Mucosa of rectum (tissue), 2 donors: ENCODE measurements at regions not wholly inside any gene's neighbourhood (a gene's known extent, or its start where the extent isn't known, plus 50 kb on each side); places are given as distances from the start of the nearest gene placed in this dataset.

Experiments
- H3K27ac ChIP-seq, 2 donors: one replicate each; pipeline ENCODE4 v1.7.0; 2013; ENCODE audit warnings: inconsistent platforms in 2 of 2, low read depth in 2 of 2, low read length in 2 of 2
- H3K27me3 ChIP-seq, 2 donors: one replicate each; pipeline ENCODE4 v1.7.0; 2013; ENCODE audit warnings: low read length in 2 of 2; ENCODE audit not compliant: control insufficient read depth in 2 of 2, insufficient read depth in 2 of 2
- H3K36me3 ChIP-seq, 2 donors: one replicate each; pipeline ENCODE4 v1.7.0; 2013; ENCODE audit warnings: low read length in 2 of 2; ENCODE audit not compliant: control insufficient read depth in 2 of 2, insufficient read depth in 2 of 2
- H3K4me1 ChIP-seq, 2 donors: one replicate each; pipeline ENCODE4 v1.7.0; 2013; ENCODE audit warnings: low read length in 2 of 2, mild to moderate bottlenecking in 1 of 2; ENCODE audit not compliant: control insufficient read depth in 2 of 2, insufficient read depth in 2 of 2
- H3K4me3 ChIP-seq, 2 donors: one replicate each; pipeline ENCODE4 v1.7.0; 2013; ENCODE audit warnings: low read length in 2 of 2
- H3K9ac ChIP-seq, 2 donors: one replicate each; pipeline ENCODE4 v1.7.0; 2013; ENCODE audit warnings: low read length in 2 of 2, low read depth in 1 of 2, mild to moderate bottlenecking in 1 of 2
- H3K9me3 ChIP-seq, 2 donors: one replicate each; pipeline ENCODE4 v1.7.0; 2013; ENCODE audit warnings: low read length in 2 of 2; ENCODE audit not compliant: control insufficient read depth in 2 of 2
- donor health status: healthy.
- donor health status: Normal muscosa, but diverticular disease.

DNA sequence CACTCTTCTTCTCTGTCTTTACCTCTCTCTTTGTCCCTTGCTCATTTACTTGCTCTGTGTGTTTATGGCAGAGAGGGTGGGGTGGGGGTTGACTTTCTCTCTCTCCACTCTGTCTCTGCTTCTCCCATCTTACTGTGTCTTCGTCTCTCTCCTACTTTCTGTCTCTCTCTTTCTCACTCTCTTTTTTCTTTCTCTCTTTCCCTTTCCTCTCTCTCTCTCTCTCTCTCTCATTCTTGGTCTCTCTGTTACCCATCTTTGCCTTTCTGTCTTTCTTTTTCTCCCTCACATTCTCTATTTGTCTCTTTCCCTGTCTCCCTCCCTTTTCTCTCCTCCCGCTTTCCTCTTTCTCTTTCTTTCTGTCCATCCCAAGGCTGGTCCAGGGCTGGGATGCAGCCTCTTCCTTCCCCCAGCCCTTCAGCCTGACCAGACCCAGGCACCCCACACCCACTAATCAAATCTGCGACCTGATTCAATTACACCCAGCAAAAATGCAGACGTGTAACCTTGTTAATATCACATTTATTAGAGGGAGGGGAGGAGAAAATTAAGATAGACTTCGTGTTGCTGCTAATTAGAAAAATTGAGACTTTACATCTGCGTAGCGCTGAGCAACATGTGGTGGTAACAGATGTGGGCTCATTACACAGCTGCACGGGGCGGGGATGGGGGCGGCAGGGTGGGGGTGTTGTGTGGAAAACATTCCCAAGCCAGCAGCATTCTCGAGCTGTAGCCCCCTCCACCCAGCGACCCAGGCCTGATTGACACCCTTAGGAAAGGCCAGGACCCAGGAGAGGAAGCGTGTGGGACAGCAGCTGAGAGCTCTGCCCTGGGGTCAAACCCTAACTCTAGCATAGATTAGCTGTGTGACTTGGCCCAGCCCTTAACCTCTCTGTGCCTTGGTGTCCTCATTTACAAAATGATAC is 124.9 kb upstream of the MAFB start:
- Histone ChIP-seq H3K36me3 (no peaks in the 10 kb centered on the region), H3K4me3 (no peak overlapping the region), H3K9ac (no peak overlapping the region), H3K27ac (no peak overlapping the region), H3K9me3 (no peaks in the 10 kb centered on the region), H3K27me3 (no peaks in the 10 kb centered on the region), H3K4me1 (no peaks in the 10 kb centered on the region)

DNA sequence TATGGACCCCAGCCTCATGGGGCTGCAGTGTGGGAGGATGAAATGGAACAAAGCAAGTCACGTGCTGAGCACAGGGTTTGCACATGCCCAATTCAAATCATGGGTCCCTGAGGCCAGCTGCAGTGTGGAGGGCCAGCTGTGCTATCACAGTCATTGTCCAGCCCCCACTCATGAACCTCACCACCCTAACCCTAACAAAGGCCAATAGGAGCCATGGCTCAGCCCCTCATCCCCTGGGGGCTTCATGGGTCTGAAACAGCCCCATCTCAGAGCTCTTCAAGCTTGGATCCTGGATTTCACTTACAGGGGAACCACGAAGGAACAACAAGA is 125.6 kb upstream of the MAFB start:
- Histone ChIP-seq H3K9me3 (no peaks in the 10 kb centered on the region), H3K4me3 (no peak overlapping the region), H3K27ac (no peak overlapping the region), H3K4me1 (no peaks in the 10 kb centered on the region), H3K27me3 (no peaks in the 10 kb centered on the region), H3K9ac (no peak overlapping the region), H3K36me3 (no peaks in the 10 kb centered on the region)

DNA sequence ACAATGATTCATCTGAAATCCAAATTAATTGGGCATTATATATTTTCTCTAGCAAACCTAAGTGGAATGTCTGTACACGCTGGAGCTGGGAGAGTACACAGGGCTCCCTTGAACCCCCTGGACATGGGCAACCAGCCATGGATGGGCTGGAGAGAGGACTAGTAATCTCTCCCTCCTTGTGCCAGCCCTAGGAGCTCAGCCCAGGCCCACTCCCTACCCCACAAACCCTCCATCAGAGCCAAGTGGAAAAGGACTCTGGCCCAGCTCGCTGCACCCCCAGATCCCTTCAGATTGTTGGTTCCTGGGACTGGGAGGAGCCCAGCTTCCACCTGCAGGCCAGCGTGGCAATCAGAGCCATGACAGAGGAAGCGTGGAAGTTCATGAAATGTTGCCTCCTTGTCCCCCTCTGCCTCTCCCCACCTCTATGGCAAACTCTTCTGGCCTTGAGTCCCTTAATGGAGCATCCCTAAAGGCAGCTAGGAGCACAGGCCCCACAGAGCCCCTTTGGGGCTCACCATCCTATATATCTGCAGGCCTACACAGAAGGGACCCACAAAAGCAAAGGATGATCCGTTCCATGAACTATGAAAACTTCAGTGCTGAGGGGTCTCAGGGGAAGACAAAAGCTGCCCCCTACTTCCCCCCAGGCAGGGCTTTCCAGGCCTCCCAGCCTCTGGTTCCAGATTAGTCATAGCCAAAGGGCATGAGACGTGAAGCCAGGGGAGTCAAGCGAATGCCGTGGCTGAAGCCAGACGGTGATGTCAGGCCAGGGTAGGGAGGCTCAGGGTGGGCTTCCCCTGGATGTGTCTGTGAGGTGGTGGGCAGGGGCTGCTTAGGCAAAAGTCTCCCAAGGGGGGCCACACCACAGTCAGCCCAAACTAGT is 126.4 kb upstream of the MAFB start:
- Histone ChIP-seq H3K36me3 (no peaks in the 10 kb centered on the region), H3K27ac (no peak overlapping the region), H3K27me3 (no peaks in the 10 kb centered on the region), H3K9me3 (no peaks in the 10 kb centered on the region), H3K4me1 (no peaks in the 10 kb centered on the region), H3K9ac (no peak overlapping the region), H3K4me3 (no peak overlapping the region)

DNA sequence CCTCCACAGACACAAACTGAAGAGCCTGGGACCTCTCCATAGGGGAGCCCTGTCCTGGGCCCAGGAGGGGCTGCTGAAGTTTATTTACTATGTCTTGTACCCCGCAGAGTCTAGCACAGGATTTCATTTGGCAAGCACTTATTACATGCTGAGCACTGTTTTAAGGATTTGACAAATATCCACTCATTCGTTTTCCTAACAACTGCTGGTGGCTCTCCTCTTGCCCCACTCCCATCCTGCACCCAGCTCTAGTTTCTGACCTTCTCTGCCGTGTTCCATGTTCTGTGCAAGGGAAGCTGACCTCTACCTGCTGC is 127.0 kb upstream of the MAFB start:
- no peaks in the 10 kb centered on the region for H3K9me3 ChIP-seq
- no peak overlapping the region for H3K4me3 ChIP-seq
- H3K27ac ChIP-seq: no peak overlapping the region

DNA sequence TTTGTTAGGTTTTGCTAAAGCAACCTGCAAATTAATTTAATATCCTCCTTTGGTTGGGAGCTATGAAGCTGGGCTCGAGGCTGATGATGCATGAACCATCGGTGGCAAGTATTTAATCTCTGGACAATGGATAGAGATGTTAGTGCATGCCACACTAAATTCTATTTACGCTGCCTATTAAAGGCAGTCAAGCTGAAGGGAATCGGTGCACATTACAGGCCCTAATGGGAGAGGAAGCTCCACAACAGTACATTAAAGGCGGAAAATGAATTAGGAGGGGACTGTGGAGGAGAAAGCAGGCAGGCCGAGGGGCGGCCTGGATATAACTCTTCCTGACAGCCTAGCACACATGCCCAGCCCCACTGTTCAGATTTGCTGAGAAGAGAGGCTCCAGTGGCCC is 132.4 kb upstream of the MAFB start:
- H3K36me3 ChIP-seq: no peaks in the 10 kb centered on the region
- no peak overlapping the region for H3K4me3 ChIP-seq
- peaks cover 1 to 2% of the 10 kb centered on the region in 2 donors for H3K4me1 ChIP-seq
- no peaks in the 10 kb centered on the region for H3K9me3 ChIP-seq
- H3K9ac ChIP-seq: no peak overlapping the region
- H3K27ac ChIP-seq: no peak overlapping the region
- H3K27me3 ChIP-seq: no peaks in the 10 kb centered on the region

More for the DNA sequence above, 127.0 kb upstream of the MAFB start:
- Histone ChIP-seq H3K9ac (no peak overlapping the region), H3K4me1 (no peaks in the 10 kb centered on the region), H3K36me3 (no peaks in the 10 kb centered on the region), H3K27me3 (no peaks in the 10 kb centered on the region)

DNA sequence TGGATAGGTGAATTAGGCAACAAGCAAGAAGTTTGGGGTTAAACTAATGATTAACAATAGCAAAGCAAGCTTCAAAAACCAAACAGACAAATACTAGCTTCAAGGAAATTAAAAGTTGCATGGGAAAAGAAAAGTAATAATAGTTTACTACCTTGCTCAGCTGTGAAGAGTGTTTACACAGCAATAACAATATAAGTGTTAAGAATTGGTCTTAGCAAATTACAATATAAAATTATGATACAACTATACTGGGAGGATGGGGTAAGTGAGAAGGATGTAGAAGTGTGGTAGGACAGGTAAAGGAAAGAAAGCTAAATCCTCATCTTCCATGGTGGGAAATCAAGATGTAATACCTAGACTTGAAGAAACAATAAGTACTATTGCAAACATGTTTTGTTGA is 137.7 kb upstream of the MAFB start:
- no peak overlapping the region for H3K9ac ChIP-seq
- no peaks in the 10 kb centered on the region for H3K9me3 ChIP-seq
- no peak overlapping the region for H3K27ac ChIP-seq
- no peaks in the 10 kb centered on the region for H3K36me3 ChIP-seq
- no peaks in the 10 kb centered on the region for H3K27me3 ChIP-seq
- H3K4me1 ChIP-seq: peaks cover 3 to 4% of the 10 kb centered on the region in 2 donors
- H3K4me3 ChIP-seq: no peak overlapping the region

DNA sequence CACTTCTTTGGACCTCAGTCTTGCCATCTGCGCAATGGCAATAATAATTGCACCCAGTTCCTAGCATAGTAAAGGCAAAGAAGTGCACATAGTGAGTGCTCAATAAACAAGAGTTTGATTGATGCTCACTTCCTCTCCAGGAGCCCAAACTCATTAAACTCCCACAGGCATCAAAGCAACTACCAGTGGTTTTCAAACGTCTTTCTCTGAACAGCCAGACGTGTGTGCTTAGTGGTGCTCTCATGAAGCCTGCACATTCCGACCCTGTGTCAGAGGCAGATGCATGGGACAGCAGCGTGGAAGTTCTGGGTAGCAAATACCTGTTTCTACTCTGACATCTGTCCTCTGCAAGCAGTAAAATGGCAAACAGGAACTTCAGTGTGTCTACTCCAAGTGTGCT is 146.3 kb upstream of the MAFB start:
- no peak overlapping the region for H3K9ac ChIP-seq
- H3K27me3 ChIP-seq: no peaks in the 10 kb centered on the region
- no peaks in the 10 kb centered on the region for H3K36me3 ChIP-seq
- H3K4me3 ChIP-seq: no peak overlapping the region
- H3K4me1 ChIP-seq: no peaks in the 10 kb centered on the region
- H3K9me3 ChIP-seq: peaks cover 0 to 3% of the 10 kb centered on the region in 2 donors
- H3K27ac ChIP-seq: no peak overlapping the region

DNA sequence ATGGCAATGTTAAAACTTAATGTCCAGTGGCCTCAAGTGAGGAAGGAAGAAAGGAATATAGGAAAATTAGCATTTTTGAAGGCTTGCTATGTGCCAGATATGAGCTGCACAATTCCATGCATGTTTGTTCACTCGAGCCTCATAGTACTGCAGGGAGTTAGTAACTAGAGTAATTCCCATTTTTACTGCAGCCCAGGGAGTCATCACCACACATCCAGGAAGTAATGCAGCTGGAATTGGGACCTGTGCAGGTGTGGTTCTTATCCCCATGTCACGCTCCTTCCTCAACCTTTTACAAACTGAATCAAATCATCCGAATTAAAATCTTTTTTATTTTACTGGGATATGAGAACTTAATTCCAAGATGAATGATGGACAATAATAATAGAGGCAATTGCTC is 149.5 kb upstream of the MAFB start:
- Histone ChIP-seq H3K9ac (no peak overlapping the region), H3K4me1 (no peaks in the 10 kb centered on the region), H3K4me3 (no peak overlapping the region), H3K9me3 (peaks cover 0 to 3% of the 10 kb centered on the region in 2 donors), H3K36me3 (no peaks in the 10 kb centered on the region), H3K27ac (no peak overlapping the region), H3K27me3 (no peaks in the 10 kb centered on the region)

DNA sequence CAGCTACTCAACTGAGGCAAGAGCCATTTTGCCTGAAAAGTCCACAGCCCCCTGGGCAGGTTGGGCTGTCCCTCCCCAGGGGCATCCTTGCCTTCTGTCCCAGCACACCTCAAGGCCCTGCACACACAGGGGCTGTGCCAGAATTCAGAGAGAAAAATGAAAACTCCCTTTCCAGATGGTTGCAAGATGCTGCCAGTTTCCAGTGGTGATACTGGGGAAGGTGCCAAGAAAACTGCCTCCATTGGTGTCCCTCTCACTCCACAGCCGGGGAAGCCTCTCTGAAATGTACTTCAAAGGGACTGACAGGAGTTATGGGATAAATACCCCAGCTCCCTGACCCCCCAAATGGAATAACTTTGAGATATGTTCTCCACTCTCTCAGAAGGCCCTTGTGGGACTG is 154.2 kb upstream of the MAFB start:
- H3K4me1 ChIP-seq: no peaks in the 10 kb centered on the region
- H3K27me3 ChIP-seq: no peaks in the 10 kb centered on the region
- no peak overlapping the region for H3K9ac ChIP-seq
- no peak overlapping the region for H3K27ac ChIP-seq
- H3K9me3 ChIP-seq: no peaks in the 10 kb centered on the region
- no peak overlapping the region for H3K4me3 ChIP-seq
- H3K36me3 ChIP-seq: no peaks in the 10 kb centered on the region

DNA sequence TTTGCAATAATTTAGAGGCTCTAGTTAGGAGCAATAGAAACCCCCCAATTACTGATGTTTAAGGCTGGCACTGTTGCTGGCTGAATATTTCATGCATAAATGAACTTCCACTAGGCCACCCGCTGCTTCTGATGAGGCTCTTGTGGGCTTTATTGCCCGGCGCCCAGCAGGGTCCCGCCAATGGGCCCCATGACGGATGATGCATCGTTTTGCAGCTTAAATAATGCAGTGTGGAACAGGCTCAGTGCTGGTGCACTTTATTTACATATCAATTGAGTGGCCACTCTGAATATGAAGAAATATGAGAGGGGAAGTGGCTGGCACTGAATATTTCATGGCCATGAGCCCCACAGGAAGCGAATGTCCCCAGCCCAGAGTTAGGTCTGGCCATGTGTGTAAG is 155.3 kb upstream of the MAFB start:
- no peak overlapping the region for H3K9ac ChIP-seq
- H3K9me3 ChIP-seq: no peaks in the 10 kb centered on the region
- no peak overlapping the region for H3K27ac ChIP-seq
- H3K4me3 ChIP-seq: no peak overlapping the region
- no peaks in the 10 kb centered on the region for H3K27me3 ChIP-seq
- H3K4me1 ChIP-seq: no peaks in the 10 kb centered on the region
- no peaks in the 10 kb centered on the region for H3K36me3 ChIP-seq
